Nephron (organoid): ENCODE measurements at regions not wholly inside any gene's neighbourhood (a gene's known extent, or its start where the extent isn't known, plus 50 kb on each side); places are given as distances from the start of the nearest gene placed in this dataset.

Experiments
- H3K27ac Mint-ChIP-seq, 3 experiments: 2 replicates each; pipeline ENCODE4 v1.8.0; 2020; ENCODE audit warnings: mixed read lengths in 3 of 3, mild to moderate bottlenecking in 2 of 3, moderate library complexity in 1 of 3
- H3K27me3 Mint-ChIP-seq: 2 replicates; pipeline ENCODE4 v1.8.0; 2021; ENCODE audit warnings: low read depth, mild to moderate bottlenecking, moderate library complexity, mixed read lengths
- H3K36me3 Mint-ChIP-seq: 2 replicates; pipeline ENCODE4 v1.8.0; 2020; ENCODE audit warnings: low read depth, mixed read lengths
- H3K4me1 Mint-ChIP-seq: 2 replicates; pipeline ENCODE4 v1.8.0; 2020; ENCODE audit warnings: mixed read lengths
- H3K4me3 Mint-ChIP-seq, 3 experiments: 2 replicates each; pipeline ENCODE4 v1.8.0; 2020; ENCODE audit warnings: mild to moderate bottlenecking in 3 of 3, mixed read lengths in 3 of 3, moderate library complexity in 2 of 3
- H3K9me3 Mint-ChIP-seq: 2 replicates; pipeline ENCODE4 v1.8.0; 2020; ENCODE audit warnings: mixed read lengths
- TF ChIP-seq, protein P1 (sequence below), 3 experiments: fragments of 200-600 bp; sonication (generic); IDR thresholded peaks; one replicate each; pipeline ENCODE4 v1.5.0; 2021; ENCODE audit warnings: antibody characterized with exemption in 3 of 3; ENCODE audit not compliant: unreplicated experiment in 3 of 3

DNA sequence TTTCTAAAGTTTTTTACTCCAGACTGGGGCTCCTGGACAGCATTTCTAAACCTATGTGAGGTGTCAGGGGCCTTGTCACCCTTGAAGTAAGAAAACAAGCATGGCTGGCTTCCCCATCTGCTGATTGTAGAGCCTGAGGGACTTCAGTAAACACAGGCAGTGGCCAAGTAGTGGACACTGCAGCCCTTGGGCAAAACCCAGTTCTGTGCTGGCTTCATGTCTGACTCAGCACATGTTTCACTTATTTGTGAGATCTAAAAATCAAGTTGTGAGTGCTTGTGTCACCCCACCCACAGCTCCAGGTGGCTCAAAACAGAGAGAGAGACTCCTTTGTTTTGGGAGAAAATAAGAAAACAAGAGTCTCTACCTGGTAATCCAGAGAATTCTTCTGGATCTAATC is 660.3 kb upstream of the VRK2 start:
- no peaks in the 10 kb centered on the region for H3K36me3 Mint-ChIP-seq
- H3K27me3 Mint-ChIP-seq: no peaks in the 10 kb centered on the region
- no peaks in the 10 kb centered on the region for H3K4me1 Mint-ChIP-seq
- no peak overlapping the region for H3K4me3 Mint-ChIP-seq
- peaks cover 17% of the 10 kb centered on the region for H3K9me3 Mint-ChIP-seq
- H3K27ac Mint-ChIP-seq: no peak overlapping the region
- TF ChIP-seq, protein P1, sequence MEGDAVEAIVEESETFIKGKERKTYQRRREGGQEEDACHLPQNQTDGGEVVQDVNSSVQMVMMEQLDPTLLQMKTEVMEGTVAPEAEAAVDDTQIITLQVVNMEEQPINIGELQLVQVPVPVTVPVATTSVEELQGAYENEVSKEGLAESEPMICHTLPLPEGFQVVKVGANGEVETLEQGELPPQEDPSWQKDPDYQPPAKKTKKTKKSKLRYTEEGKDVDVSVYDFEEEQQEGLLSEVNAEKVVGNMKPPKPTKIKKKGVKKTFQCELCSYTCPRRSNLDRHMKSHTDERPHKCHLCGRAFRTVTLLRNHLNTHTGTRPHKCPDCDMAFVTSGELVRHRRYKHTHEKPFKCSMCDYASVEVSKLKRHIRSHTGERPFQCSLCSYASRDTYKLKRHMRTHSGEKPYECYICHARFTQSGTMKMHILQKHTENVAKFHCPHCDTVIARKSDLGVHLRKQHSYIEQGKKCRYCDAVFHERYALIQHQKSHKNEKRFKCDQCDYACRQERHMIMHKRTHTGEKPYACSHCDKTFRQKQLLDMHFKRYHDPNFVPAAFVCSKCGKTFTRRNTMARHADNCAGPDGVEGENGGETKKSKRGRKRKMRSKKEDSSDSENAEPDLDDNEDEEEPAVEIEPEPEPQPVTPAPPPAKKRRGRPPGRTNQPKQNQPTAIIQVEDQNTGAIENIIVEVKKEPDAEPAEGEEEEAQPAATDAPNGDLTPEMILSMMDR (IDR thresholded peaks at IDR 0.05; ENCODE audit: unreplicated experiment in 3 of 3): no peak

DNA sequence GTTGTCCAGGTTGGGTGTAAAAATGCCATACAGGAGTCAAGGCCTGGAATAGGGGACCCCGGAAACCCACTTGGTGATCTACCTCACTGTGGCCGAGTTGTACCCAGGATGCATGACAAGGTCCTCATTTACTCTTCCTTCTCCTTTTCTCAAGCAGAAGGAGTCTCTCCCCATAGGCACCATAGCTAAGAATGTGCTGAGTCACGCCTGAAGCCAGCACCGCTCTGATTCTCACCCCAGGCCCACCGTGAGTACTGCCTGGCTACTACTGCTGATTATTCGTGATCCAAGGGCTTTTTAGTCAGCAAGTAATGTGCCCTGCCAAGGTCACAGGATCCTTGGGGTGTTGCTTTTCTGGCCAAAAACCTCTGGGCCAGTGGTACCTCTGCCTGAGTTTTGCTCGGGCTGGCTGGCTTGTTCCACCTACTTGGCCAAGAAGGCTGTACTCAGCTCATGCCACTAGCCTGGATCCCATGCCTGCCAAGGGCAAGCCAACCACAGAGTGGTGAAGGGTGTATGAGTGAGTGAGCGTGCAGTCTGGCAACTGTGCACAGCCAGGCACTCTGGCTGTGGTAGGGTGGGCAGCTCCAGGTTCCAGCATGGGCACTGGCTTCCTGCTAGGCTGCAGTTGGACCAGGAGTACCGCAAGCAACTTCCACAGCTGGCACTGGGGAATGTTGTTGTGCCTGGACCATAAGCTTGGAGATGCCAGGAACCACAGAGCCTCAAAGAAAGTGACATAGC is 650.1 kb upstream of the VRK2 start:
- TF ChIP-seq, protein P1 (IDR thresholded peaks at IDR 0.05; ENCODE audit: unreplicated experiment in 3 of 3): no peak
- H3K27ac Mint-ChIP-seq: no peak overlapping the region
- no peak overlapping the region for H3K4me3 Mint-ChIP-seq
- H3K36me3 Mint-ChIP-seq: no peaks in the 10 kb centered on the region
- H3K4me1 Mint-ChIP-seq: peaks cover 7% of the 10 kb centered on the region
- peaks cover 3% of the 10 kb centered on the region for H3K9me3 Mint-ChIP-seq
- no peaks in the 10 kb centered on the region for H3K27me3 Mint-ChIP-seq

DNA sequence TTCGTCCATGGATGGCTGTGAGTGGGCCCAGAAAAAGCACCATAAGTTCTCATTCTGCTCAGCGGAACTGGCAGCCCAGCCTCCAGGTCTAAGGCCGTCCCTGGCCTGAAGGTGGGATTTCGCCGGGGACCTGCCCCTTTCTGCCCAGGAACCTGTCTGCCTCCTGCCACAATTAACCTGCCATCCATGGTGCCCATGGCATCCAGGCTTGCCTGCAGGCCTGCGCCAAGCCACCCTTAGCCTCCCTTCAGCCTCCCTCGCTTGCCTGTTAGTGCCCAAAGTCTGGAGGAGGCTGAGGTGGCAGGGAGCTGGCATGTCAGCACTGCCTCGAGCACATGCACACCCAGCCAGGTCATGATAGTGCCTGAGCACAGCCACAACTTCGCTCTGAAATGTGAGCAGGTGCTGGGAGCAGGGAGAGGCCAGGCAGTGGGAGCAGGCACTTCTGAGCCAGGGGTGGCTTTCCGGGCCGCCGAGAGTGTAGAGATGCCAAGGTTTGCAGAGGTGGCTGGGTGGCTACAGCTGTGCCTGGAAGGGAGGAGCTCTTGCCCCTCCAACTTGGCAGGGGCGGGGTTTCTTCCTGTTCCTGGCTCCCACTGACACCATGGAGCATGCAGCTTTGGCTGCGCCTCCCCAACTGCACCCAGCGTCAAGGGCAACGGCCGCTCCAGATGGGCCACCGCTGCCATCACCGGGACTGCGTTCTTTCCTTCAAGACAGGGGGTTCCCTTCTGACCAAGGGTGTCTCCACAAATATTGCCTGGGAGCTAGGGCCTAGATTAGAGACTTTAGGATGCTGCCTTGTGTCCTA is 648.9 kb upstream of the VRK2 start:
- Mint-ChIP-seq H3K27ac (no peak overlapping the region), H3K4me1 (peaks cover 17% of the 10 kb centered on the region), H3K4me3 (no peak overlapping the region), H3K27me3 (no peaks in the 10 kb centered on the region), H3K9me3 (peaks cover 3% of the 10 kb centered on the region), H3K36me3 (no peaks in the 10 kb centered on the region)
- TF ChIP-seq, protein P1 (IDR thresholded peaks at IDR 0.05; ENCODE audit: unreplicated experiment in 3 of 3): no peak

DNA sequence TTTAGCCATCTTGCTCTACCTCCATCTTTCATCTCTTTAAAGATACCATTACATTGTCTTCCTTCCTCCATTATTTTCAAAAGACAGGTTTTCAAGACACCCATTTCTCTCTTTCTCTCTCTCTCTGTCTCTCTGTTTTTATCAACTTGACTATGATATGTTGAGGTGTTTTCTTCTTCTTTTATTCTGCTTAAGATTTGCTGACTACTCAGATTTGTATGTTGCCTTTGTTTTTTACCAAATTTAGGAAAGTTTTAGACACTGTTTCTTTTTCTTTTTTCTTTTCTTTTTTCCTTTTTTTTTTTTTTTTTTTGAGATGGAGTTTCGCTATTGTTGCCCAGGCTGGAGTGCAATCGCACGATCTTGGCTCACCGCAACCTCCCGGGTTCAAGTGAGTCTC is 647.5 kb upstream of the VRK2 start:
- TF ChIP-seq, protein P1 (IDR thresholded peaks at IDR 0.05; ENCODE audit: unreplicated experiment in 3 of 3): no peak
- Mint-ChIP-seq H3K4me3 (no peak overlapping the region), H3K27me3 (no peaks in the 10 kb centered on the region), H3K36me3 (no peaks in the 10 kb centered on the region), H3K4me1 (peaks cover 17% of the 10 kb centered on the region), H3K27ac (no peak overlapping the region), H3K9me3 (peaks cover 3% of the 10 kb centered on the region)

DNA sequence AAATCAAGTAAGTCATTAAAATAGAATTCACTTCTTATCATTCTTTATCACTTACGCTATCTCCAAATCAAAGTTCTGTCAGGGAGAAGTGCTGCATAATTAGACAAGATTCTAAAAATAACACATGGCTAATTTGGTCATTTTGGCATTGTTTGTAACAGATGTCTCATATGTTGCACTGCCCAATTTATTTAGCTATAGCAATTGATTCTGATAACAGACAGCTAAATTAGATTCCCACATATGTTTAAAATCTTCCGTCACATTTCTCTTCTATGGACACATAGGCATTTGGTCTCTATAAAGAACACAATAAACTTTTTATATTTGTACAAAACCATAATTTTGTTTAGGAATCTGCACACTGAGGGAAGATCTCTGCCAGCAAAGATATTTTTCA is 644.5 kb upstream of the VRK2 start:
- H3K9me3 Mint-ChIP-seq: peaks cover 3% of the 10 kb centered on the region
- no peak overlapping the region for H3K4me3 Mint-ChIP-seq
- no peaks in the 10 kb centered on the region for H3K27me3 Mint-ChIP-seq
- TF ChIP-seq, protein P1 (IDR thresholded peaks at IDR 0.05; ENCODE audit: unreplicated experiment in 3 of 3): no peak
- peaks cover 17% of the 10 kb centered on the region for H3K4me1 Mint-ChIP-seq
- H3K36me3 Mint-ChIP-seq: no peaks in the 10 kb centered on the region
- no peak overlapping the region for H3K27ac Mint-ChIP-seq
